ENCODE measurements at regions not wholly inside any gene's neighbourhood (a gene's known extent, or its start where the extent isn't known, plus 50 kb on each side); places are given as distances from the start of the nearest gene placed in this dataset.
"Not testable (repeated sequence)": the region's sequence is repeated elsewhere in the genome, so short reads cannot be mapped to it uniquely, and the experiment has no call there.

DNA sequence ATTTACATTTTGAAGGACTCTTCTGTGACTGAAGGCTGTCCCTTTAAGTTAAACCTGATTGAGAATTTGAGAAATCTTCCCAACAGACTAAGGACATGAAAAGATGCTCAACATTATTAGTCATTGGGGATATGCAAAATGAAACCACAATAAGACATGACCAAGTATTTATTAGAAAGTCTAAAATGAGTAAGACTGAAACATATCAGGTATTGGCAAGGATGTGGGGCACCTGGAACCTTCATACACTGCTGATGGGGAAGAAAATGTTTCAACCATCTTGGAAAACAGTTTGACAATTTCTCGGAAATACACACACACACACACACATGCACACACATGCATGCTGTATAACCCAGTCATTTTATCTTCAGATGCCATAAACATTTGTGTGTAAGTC is 132.1 kb upstream of the CDK6 start:
- Histone ChIP-seq H3K36me3 (ENCODE audit: control insufficient read depth, insufficient read depth, low read length) (no peaks in the 10 kb centered on the region), H3K27me3 (ENCODE audit: control insufficient read depth, insufficient read depth, low read length) (no peaks in the 10 kb centered on the region), H3K9ac (ENCODE audit: low read depth, low read length) (no peak overlapping the region), H3K4me1 (ENCODE audit: control insufficient read depth, insufficient read depth, low read length) (no peaks in the 10 kb centered on the region), H3K9me3 (ENCODE audit: control insufficient read depth, insufficient read depth, low read length) (no peaks in the 10 kb centered on the region), H3K4me3 (ENCODE audit: low read depth, low read length) (no peak overlapping the region)

GRCh38 chr7:92967238-92967637 is 130.9 kb upstream of the CDK6 start:
- Histone ChIP-seq H3K36me3 (ENCODE audit: control insufficient read depth, insufficient read depth, low read length) (no peaks in the 10 kb centered on the region), H3K4me3 (ENCODE audit: low read depth, low read length) (no peak overlapping the region), H3K9me3 (ENCODE audit: control insufficient read depth, insufficient read depth, low read length) (no peaks in the 10 kb centered on the region), H3K4me1 (ENCODE audit: control insufficient read depth, insufficient read depth, low read length) (no peaks in the 10 kb centered on the region), H3K27me3 (ENCODE audit: control insufficient read depth, insufficient read depth, low read length) (no peaks in the 10 kb centered on the region), H3K9ac (ENCODE audit: low read depth, low read length) (no peak overlapping the region)

DNA sequence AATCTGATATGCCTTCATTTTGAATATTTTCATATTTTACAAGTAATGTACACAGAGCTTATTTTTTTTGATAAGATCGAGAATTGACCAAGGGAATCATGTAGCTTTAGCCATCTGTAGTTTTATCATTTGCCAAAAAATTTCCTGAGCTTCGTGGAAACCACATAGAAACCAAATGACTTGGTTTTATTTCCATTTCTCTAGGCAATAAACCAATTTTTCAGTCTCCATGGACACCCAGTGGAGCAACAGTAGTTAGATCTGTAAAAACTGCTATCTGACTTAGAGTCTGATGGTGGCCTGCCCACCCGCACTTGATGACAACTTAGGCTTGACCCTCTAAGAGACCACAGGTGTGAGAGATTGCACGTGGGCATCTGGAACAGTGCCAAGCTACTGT is 127.8 kb upstream of the CDK6 start:
- Histone ChIP-seq H3K4me3 (ENCODE audit: low read depth, low read length) (no peak overlapping the region), H3K27me3 (ENCODE audit: control insufficient read depth, insufficient read depth, low read length) (no peaks in the 10 kb centered on the region), H3K36me3 (ENCODE audit: control insufficient read depth, insufficient read depth, low read length) (no peaks in the 10 kb centered on the region), H3K9me3 (ENCODE audit: control insufficient read depth, insufficient read depth, low read length) (no peaks in the 10 kb centered on the region), H3K4me1 (ENCODE audit: control insufficient read depth, insufficient read depth, low read length) (no peaks in the 10 kb centered on the region), H3K9ac (ENCODE audit: low read depth, low read length) (no peak overlapping the region)

DNA sequence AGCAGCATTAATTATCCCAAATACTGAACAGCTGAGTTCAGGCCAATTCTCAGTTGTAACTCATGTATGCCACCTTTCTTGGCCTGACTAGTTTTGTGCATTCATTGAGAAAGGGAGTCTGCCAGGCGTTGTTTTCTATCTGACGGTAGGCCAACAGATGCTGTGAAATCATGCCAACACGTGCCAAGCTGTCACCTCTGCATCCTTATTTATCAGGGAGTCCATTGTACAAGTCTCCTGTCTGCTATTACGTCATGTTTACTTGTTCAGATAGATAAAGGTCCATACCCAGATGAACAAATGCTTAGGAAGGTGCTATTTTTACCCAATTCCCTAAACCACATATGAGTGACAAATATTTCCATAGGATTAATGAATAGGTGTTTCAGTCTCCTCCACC is 127.2 kb upstream of the CDK6 start:
- Histone ChIP-seq H3K36me3 (ENCODE audit: control insufficient read depth, insufficient read depth, low read length) (no peaks in the 10 kb centered on the region), H3K4me1 (ENCODE audit: control insufficient read depth, insufficient read depth, low read length) (no peaks in the 10 kb centered on the region), H3K9ac (ENCODE audit: low read depth, low read length) (no peak overlapping the region), H3K27me3 (ENCODE audit: control insufficient read depth, insufficient read depth, low read length) (no peaks in the 10 kb centered on the region), H3K9me3 (ENCODE audit: control insufficient read depth, insufficient read depth, low read length) (no peaks in the 10 kb centered on the region), H3K4me3 (ENCODE audit: low read depth, low read length) (no peak overlapping the region)

DNA sequence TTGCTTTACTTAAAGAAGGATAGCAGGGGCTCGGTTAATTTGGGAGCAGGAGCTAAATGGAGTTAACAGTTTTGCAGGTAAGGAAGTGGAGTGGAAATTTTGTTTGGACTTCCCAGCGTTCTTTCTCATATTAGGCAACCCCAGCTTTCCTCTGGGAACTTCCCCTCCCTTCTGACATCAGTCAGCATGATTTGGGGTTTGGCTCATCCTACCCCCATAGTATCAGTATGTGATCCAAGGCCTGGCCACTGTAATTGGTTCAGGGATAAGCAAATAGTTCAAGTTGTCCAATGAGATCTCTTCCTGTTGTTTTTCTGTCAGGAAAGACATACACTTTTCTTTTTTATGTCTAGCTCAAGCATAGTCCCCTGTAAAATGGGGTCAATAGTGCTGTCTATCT is 125.6 kb upstream of the CDK6 start:
- Histone ChIP-seq H3K27me3 (ENCODE audit: control insufficient read depth, insufficient read depth, low read length) (no peaks in the 10 kb centered on the region), H3K9ac (ENCODE audit: low read depth, low read length) (no peak overlapping the region), H3K9me3 (ENCODE audit: control insufficient read depth, insufficient read depth, low read length) (no peaks in the 10 kb centered on the region), H3K36me3 (ENCODE audit: control insufficient read depth, insufficient read depth, low read length) (no peaks in the 10 kb centered on the region), H3K4me1 (ENCODE audit: control insufficient read depth, insufficient read depth, low read length) (no peaks in the 10 kb centered on the region), H3K4me3 (ENCODE audit: low read depth, low read length) (no peak overlapping the region)

- Histone ChIP-seq H3K9ac (ENCODE audit: low read depth, low read length) (no peak overlapping the region), H3K4me1 (ENCODE audit: control insufficient read depth, insufficient read depth, low read length) (no peaks in the 10 kb centered on the region), H3K9me3 (ENCODE audit: control insufficient read depth, insufficient read depth, low read length) (no peaks in the 10 kb centered on the region), H3K4me3 (ENCODE audit: low read depth, low read length) (no peak overlapping the region), H3K27me3 (ENCODE audit: control insufficient read depth, insufficient read depth, low read length) (no peaks in the 10 kb centered on the region), H3K36me3 (ENCODE audit: control insufficient read depth, insufficient read depth, low read length) (no peaks in the 10 kb centered on the region)
Observed at GRCh38 chr7:92956575-92956974, 120.2 kb upstream of the CDK6 start.

GRCh38 chr7:92955081-92955480 is 118.7 kb upstream of the CDK6 start:
- Histone ChIP-seq H3K4me1 (ENCODE audit: control insufficient read depth, insufficient read depth, low read length) (no peaks in the 10 kb centered on the region), H3K27me3 (ENCODE audit: control insufficient read depth, insufficient read depth, low read length) (no peaks in the 10 kb centered on the region), H3K4me3 (ENCODE audit: low read depth, low read length) (no peak overlapping the region), H3K36me3 (ENCODE audit: control insufficient read depth, insufficient read depth, low read length) (no peaks in the 10 kb centered on the region), H3K9ac (ENCODE audit: low read depth, low read length) (no peak overlapping the region), H3K9me3 (ENCODE audit: control insufficient read depth, insufficient read depth, low read length) (no peaks in the 10 kb centered on the region)

DNA sequence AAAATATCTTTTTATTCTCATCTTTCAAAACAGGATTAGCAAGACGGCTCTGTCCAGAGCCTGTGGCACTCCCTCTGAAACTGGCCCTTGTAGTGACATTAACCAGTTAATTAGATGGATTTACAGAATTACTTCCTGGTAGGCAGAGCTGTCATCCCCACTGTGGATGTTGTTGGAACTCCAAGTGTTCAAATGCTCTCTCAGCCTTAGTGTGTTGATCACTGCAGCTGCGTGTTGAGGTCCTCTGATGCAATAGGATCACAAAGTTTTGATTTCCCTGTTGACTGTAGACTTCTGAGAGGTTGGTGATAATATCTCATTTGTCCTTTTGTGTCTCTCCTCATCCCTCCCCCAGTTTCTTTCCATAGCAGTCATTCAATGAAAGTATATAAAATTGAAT is 117.3 kb upstream of the CDK6 start:
- H3K9ac ChIP-seq (ENCODE audit: low read depth, low read length) = no peak overlapping the region
- no peak overlapping the region for H3K4me3 ChIP-seq (ENCODE audit: low read depth, low read length)
- no peaks in the 10 kb centered on the region for H3K9me3 ChIP-seq (ENCODE audit: control insufficient read depth, insufficient read depth, low read length)
- H3K27me3 ChIP-seq (ENCODE audit: control insufficient read depth, insufficient read depth, low read length) = no peaks in the 10 kb centered on the region
- H3K4me1 ChIP-seq (ENCODE audit: control insufficient read depth, insufficient read depth, low read length) = no peaks in the 10 kb centered on the region
- no peaks in the 10 kb centered on the region for H3K36me3 ChIP-seq (ENCODE audit: control insufficient read depth, insufficient read depth, low read length)

DNA sequence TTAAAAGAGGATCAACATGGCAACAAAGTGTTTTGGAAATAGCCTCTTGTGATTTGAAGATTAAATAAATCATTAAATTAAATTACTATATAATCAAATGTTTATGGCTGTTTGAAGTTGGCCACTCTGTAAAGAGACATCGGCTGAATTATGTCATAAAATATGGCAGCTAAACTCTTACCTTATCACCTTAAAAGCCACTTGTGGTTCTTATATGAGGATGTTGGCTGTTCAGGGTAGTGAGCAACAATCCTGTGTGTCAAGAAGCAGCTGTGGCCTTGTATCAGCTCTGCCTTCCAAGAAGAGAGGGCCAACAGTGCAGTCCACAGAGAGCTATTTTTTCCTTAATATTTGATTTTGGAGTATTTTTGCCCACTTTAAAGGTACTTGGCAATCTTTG is 113.4 kb upstream of the CDK6 start:
- no peaks in the 10 kb centered on the region for H3K36me3 ChIP-seq (ENCODE audit: control insufficient read depth, insufficient read depth, low read length)
- H3K9ac ChIP-seq (ENCODE audit: low read depth, low read length) = no peak overlapping the region
- H3K9me3 ChIP-seq (ENCODE audit: control insufficient read depth, insufficient read depth, low read length) = no peaks in the 10 kb centered on the region
- H3K4me1 ChIP-seq (ENCODE audit: control insufficient read depth, insufficient read depth, low read length) = no peaks in the 10 kb centered on the region
- H3K4me3 ChIP-seq (ENCODE audit: low read depth, low read length) = no peak overlapping the region
- no peaks in the 10 kb centered on the region for H3K27me3 ChIP-seq (ENCODE audit: control insufficient read depth, insufficient read depth, low read length)

DNA sequence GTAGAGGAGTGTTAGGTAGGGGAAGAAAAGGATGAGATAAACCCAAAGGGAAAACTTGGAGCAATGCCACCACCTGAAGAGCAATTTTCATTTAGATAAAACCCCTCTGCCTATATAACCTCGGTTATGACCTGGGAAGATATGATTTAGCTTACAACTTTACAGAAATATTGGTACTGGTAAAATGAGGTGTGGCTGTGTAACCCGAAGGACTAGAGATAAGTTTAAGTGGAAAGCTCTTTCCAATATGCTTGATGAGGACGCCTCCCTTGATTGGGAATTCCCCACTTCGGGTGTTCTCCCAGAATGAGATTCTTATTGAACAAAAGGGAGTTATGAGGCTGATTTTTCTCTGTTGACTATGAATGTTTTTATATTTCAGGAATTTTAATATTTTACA is 109.5 kb upstream of the CDK6 start:
- no peaks in the 10 kb centered on the region for H3K9me3 ChIP-seq (ENCODE audit: control insufficient read depth, insufficient read depth, low read length)
- no peak overlapping the region for H3K4me3 ChIP-seq (ENCODE audit: low read depth, low read length)
- no peaks in the 10 kb centered on the region for H3K27me3 ChIP-seq (ENCODE audit: control insufficient read depth, insufficient read depth, low read length)
- H3K4me1 ChIP-seq (ENCODE audit: control insufficient read depth, insufficient read depth, low read length) = no peaks in the 10 kb centered on the region
- H3K36me3 ChIP-seq (ENCODE audit: control insufficient read depth, insufficient read depth, low read length) = no peaks in the 10 kb centered on the region
- H3K9ac ChIP-seq (ENCODE audit: low read depth, low read length) = no peak overlapping the region

- Histone ChIP-seq H3K9me3 (ENCODE audit: control insufficient read depth, insufficient read depth, low read length) (no peaks in the 10 kb centered on the region), H3K9ac (ENCODE audit: low read depth, low read length) (no peak overlapping the region), H3K4me3 (ENCODE audit: low read depth, low read length) (no peak overlapping the region), H3K36me3 (ENCODE audit: control insufficient read depth, insufficient read depth, low read length) (no peaks in the 10 kb centered on the region), H3K4me1 (ENCODE audit: control insufficient read depth, insufficient read depth, low read length) (no peaks in the 10 kb centered on the region), H3K27me3 (ENCODE audit: control insufficient read depth, insufficient read depth, low read length) (no peaks in the 10 kb centered on the region)
Observed at GRCh38 chr7:92944633-92945032, 108.3 kb upstream of the CDK6 start.

GRCh38 chr7:92942706-92943105 is 106.3 kb upstream of the CDK6 start:
- H3K36me3 ChIP-seq (ENCODE audit: control insufficient read depth, insufficient read depth, low read length); H3K4me3 ChIP-seq (ENCODE audit: low read depth, low read length); H3K9me3 ChIP-seq (ENCODE audit: control insufficient read depth, insufficient read depth, low read length); H3K9ac ChIP-seq (ENCODE audit: low read depth, low read length); H3K27me3 ChIP-seq (ENCODE audit: control insufficient read depth, insufficient read depth, low read length); H3K4me1 ChIP-seq (ENCODE audit: control insufficient read depth, insufficient read depth, low read length): not testable (repeated sequence)
